ENCODE measurements at regions not wholly inside any gene's neighbourhood (a gene's known extent, or its start where the extent isn't known, plus 50 kb on each side); places are given as distances from the start of the nearest gene placed in this dataset.
A peak's percentile ranks its signal among the peaks of the same experiment; 100 is the strongest.
"Not testable (repeated sequence)": the region's sequence is repeated elsewhere in the genome, so short reads cannot be mapped to it uniquely, and the experiment has no call there.

DNA sequence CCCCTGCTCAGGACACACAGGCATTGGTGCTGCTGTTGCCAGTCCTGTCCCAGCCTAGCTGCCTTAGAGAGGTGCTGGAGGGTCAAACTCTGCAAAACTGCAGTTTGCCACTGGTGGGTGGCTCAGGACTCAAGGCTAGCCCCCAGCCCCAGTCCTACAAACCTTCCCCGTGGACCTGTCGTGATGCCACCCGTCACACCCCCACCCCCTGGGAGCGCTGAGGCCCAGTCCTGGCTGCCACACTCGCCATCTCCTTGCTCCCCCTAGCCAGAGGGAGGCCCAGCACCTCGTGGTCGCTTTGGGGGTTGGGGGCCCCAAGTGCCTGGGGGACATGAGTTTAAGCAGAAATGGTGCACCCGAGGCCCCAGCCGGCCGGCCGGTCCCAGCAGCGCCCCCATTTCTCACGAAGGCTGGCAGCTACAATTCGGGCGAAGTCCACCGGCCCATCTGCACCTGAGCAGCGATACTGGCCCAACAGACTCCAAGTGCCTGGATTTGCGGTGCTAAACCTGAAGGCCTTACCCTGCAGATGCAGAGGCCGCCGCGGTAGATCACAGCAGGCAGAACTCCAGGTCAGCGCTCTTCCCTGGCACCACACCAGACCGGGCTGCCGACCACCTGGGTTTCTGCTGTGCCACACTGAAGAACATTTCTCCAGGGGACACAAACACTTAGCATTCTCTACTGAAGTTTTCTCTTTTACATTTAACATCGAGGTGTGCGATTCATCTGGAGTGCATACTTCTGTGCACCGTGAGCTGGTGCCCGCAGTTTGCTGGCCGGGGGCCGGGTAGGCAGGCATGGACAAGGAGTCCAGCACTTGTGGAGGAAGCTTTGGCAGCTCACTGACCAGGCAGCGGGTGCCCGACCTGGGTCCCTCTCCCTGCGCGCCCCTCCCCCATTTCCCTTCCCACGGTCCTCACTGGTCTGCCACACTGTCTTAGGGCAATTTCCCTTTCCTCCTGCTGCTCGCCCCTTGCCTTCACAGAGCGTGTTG, 130.0 kb downstream of the KCNJ12 start:
- ATAC-seq (ENCODE audit: low read depth), result no peak
- no peaks in the 10 kb centered on the region for H3K9me3 ChIP-seq (ENCODE audit: severe bottlenecking)

DNA sequence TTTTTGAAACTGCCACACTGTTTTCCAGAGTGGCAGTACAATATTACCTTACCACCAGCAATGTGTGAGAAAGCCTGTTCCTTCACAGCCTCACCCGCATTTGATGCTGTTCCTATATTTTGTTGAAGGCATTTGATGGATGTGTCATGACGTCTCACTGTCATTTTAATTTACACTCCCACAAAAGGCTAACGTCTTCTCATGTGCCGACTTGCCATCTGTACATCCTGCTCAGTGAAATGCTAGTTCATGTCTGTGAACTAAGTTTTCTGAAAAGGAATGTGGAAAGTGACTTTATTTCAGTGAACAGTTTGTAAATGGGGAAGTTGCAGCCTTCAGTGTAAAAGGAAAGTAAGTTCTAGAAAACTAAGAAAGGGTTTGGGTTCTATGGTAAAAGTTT, 131.6 kb downstream of the KCNJ12 start:
- H3K36me3 ChIP-seq (ENCODE audit: low read depth); H3K27ac ChIP-seq (ENCODE audit: poor library complexity, severe bottlenecking); ATAC-seq (ENCODE audit: low read depth); H3K27me3 ChIP-seq (ENCODE audit: insufficient read depth, poor library complexity, severe bottlenecking); H3K4me3 ChIP-seq (ENCODE audit: severe bottlenecking); DNase-seq (ENCODE audit: low spot score); H3K4me1 ChIP-seq (ENCODE audit: insufficient read depth, poor library complexity, severe bottlenecking); H3K9me3 ChIP-seq (ENCODE audit: severe bottlenecking): not testable (repeated sequence)

More for the DNA sequence above, 130.0 kb downstream of the KCNJ12 start:
- no peak for DNase-seq (ENCODE audit: low spot score)
- H3K4me3 ChIP-seq (ENCODE audit: severe bottlenecking), result no peak overlapping the region
- TF ChIP-seq, protein P1, sequence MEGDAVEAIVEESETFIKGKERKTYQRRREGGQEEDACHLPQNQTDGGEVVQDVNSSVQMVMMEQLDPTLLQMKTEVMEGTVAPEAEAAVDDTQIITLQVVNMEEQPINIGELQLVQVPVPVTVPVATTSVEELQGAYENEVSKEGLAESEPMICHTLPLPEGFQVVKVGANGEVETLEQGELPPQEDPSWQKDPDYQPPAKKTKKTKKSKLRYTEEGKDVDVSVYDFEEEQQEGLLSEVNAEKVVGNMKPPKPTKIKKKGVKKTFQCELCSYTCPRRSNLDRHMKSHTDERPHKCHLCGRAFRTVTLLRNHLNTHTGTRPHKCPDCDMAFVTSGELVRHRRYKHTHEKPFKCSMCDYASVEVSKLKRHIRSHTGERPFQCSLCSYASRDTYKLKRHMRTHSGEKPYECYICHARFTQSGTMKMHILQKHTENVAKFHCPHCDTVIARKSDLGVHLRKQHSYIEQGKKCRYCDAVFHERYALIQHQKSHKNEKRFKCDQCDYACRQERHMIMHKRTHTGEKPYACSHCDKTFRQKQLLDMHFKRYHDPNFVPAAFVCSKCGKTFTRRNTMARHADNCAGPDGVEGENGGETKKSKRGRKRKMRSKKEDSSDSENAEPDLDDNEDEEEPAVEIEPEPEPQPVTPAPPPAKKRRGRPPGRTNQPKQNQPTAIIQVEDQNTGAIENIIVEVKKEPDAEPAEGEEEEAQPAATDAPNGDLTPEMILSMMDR (IDR thresholded peaks at IDR 0.05; ENCODE audit: poor library complexity, severe bottlenecking), result no peak
- no peaks in the 10 kb centered on the region for H3K4me1 ChIP-seq (ENCODE audit: insufficient read depth, poor library complexity, severe bottlenecking)
- no peaks in the 10 kb centered on the region for H3K36me3 ChIP-seq (ENCODE audit: low read depth)
- no peak overlapping the region for H3K27ac ChIP-seq (ENCODE audit: poor library complexity, severe bottlenecking)
- no peaks in the 10 kb centered on the region for H3K27me3 ChIP-seq (ENCODE audit: insufficient read depth, poor library complexity, severe bottlenecking)

DNA sequence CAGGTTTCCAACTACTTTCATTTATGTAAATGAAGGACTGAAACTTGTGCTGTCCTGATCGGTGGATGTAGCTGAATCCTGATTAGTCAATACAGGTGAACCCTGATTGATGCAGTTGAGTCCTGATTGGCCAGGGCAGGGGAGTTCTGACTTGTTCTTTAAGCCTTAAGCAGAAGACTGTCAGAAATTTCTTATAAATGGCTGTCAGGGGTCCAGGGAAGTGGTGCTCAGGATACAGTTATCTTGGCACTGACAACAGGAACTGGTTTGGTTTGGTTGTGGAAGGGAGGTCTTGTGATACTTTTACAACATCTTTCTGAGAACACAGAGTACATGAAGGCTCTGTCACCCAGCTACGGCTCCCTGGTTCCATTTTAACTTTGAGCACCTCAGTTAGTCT, 132.1 kb downstream of the KCNJ12 start:
- no peak overlapping the region for H3K27ac ChIP-seq (ENCODE audit: poor library complexity, severe bottlenecking)
- TF ChIP-seq, protein P1 (IDR thresholded peaks at IDR 0.05; ENCODE audit: poor library complexity, severe bottlenecking), result no peak
- no peaks in the 10 kb centered on the region for H3K9me3 ChIP-seq (ENCODE audit: severe bottlenecking)
- H3K27me3 ChIP-seq (ENCODE audit: insufficient read depth, poor library complexity, severe bottlenecking), result no peaks in the 10 kb centered on the region
- H3K36me3 ChIP-seq (ENCODE audit: low read depth), result no peaks in the 10 kb centered on the region
- ATAC-seq (ENCODE audit: low read depth) (no peak), DNase-seq (ENCODE audit: low spot score) (no peak)
- H3K4me1 ChIP-seq (ENCODE audit: insufficient read depth, poor library complexity, severe bottlenecking), result no peaks in the 10 kb centered on the region
- no peak overlapping the region for H3K4me3 ChIP-seq (ENCODE audit: severe bottlenecking)

DNA sequence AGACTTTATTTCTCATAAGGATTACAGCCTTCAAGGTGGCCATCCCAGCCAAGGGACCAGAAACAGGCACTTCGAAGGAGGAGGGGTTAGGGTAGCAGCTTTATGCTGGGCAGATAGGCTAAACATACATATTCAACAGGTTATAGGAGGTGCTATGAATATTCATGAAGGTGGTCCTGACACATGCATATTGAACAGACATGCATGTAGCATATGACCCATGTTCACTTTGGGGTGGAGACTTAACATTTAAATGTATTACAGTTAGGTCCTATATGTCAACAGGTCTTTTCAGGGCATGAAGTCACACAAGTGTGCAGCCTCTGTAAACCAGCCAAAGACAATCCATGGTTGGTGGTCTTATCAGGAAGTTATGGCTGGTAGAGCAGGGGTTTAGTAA, 133.2 kb downstream of the KCNJ12 start:
- ATAC-seq (ENCODE audit: low read depth); H3K27ac ChIP-seq (ENCODE audit: poor library complexity, severe bottlenecking); H3K27me3 ChIP-seq (ENCODE audit: insufficient read depth, poor library complexity, severe bottlenecking); H3K9me3 ChIP-seq (ENCODE audit: severe bottlenecking); H3K4me3 ChIP-seq (ENCODE audit: severe bottlenecking); H3K36me3 ChIP-seq (ENCODE audit: low read depth); H3K4me1 ChIP-seq (ENCODE audit: insufficient read depth, poor library complexity, severe bottlenecking); DNase-seq (ENCODE audit: low spot score): not testable (repeated sequence)

DNA sequence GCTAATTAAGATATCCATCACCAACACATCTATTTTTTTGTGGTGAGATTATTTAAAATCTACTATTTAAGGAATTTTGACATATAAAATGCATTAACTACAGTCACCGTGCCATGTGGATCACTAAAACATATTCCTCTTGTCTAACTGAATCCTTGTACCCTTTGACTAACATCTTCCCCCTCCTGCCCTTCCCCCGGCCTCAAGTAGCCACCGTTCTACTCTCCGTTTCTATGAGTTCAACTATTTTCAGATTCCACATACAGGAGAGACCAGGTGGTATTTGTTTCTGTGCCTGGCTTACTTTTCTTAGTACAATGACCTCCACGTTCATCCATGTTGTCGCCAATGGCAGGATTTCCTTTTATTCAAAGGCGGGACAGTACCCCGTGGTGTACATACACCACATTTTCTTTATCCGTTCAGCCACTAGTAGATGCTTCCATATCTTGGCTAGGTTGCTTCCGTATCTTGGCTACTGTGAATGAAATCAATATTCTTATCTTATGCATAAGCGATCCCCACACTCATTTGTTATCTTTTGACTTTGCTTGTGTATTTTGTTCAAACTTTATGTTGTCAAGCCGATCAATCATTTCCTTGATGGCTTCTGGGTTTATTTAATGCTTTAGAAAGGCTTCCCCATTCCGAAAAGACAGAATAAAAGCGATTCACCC, 134.7 kb downstream of the KCNJ12 start:
- H3K9me3 ChIP-seq (ENCODE audit: severe bottlenecking), result no peaks in the 10 kb centered on the region
- no peaks in the 10 kb centered on the region for H3K4me1 ChIP-seq (ENCODE audit: insufficient read depth, poor library complexity, severe bottlenecking)
- ATAC-seq (ENCODE audit: low read depth), result no peak
- H3K4me3 ChIP-seq (ENCODE audit: severe bottlenecking), result peak overlapping the region; percentile 23
- H3K36me3 ChIP-seq (ENCODE audit: low read depth), result no peaks in the 10 kb centered on the region
- no peak for DNase-seq (ENCODE audit: low spot score)
- no peak overlapping the region for H3K27ac ChIP-seq (ENCODE audit: poor library complexity, severe bottlenecking)
- no peaks in the 10 kb centered on the region for H3K27me3 ChIP-seq (ENCODE audit: insufficient read depth, poor library complexity, severe bottlenecking)
- TF ChIP-seq, protein P1 (IDR thresholded peaks at IDR 0.05; ENCODE audit: poor library complexity, severe bottlenecking), result no peak
